ENCODE measurements at regions not wholly inside any gene's neighbourhood (a gene's known extent, or its start where the extent isn't known, plus 50 kb on each side); places are given as distances from the start of the nearest gene placed in this dataset.

- Histone ChIP-seq H3K4ac (ENCODE audit: low read depth, low read length) (no peak overlapping the region), H2AFZ (ENCODE audit: insufficient read depth, low read length, poor library complexity) (no peak overlapping the region), H3K36me3 (ENCODE audit: control insufficient read depth in 1 of 2, insufficient read depth in 2 of 2, low read length in 2 of 2) (no peaks in the 10 kb centered on the region), H3K79me2 (ENCODE audit: control insufficient read depth, insufficient read depth, low read length, poor library complexity) (no peaks in the 10 kb centered on the region), H2BK120ac (ENCODE audit: insufficient read depth, low read length, poor library complexity) (no peak overlapping the region), H4K12ac (ENCODE audit: low read depth, low read length) (no peak overlapping the region), H3K27ac (ENCODE audit: low read depth, low read length) (no peak overlapping the region), H3K14ac (ENCODE audit: low read length) (no peak overlapping the region), H2AK5ac (ENCODE audit: low read length) (no peak overlapping the region), H4K8ac (ENCODE audit: low read depth, low read length) (no peak overlapping the region), H3K79me1 (ENCODE audit: low read length) (no peaks in the 10 kb centered on the region), H3K18ac (ENCODE audit: low read length) (no peak overlapping the region), H3K4me3 (ENCODE audit: low read depth, low read length) (no peak overlapping the region), H3K23ac (ENCODE audit: low read length) (no peak overlapping the region), H3K9me3 (ENCODE audit: insufficient read depth, low read depth, low read length) (no peaks in the 10 kb centered on the region), H3K9ac (ENCODE audit: low read length) (no peak overlapping the region), H2BK12ac (ENCODE audit: low read length) (no peak overlapping the region), H2BK5ac (ENCODE audit: low read depth, low read length, poor library complexity) (no peak overlapping the region), H3K4me1 (ENCODE audit: control insufficient read depth in 1 of 2, insufficient read depth in 2 of 2, low read length in 2 of 2) (no peaks in the 10 kb centered on the region), H3K4me2 (ENCODE audit: low read length) (no peak overlapping the region), H3K27me3 (ENCODE audit: insufficient read depth, low read length) (no peaks in the 10 kb centered on the region), H4K91ac (ENCODE audit: low read depth, low read length) (no peak overlapping the region)
- no CpG with 5 or more reads among the region's 1 CpG for WGBS (ENCODE audit: extremely low coverage, insufficient coverage, insufficient read length)
- no peak for DNase-seq
These were observed 849.1 kb upstream of the CHAC2 start for GRCh38 chr2:52918551-52918950.

GRCh38 chr2:52916981-52917380, 850.6 kb upstream of the CHAC2 start:
- H3K4me2 ChIP-seq (ENCODE audit: low read length): no peak overlapping the region
- no peak overlapping the region for H3K9ac ChIP-seq (ENCODE audit: low read length)
- no peak overlapping the region for H2AK5ac ChIP-seq (ENCODE audit: low read length)
- WGBS (ENCODE audit: extremely low coverage, insufficient coverage, insufficient read length): no CpG with 5 or more reads among the region's 3 CpGs
- no peak overlapping the region for H3K4ac ChIP-seq (ENCODE audit: low read depth, low read length)
- no peak overlapping the region for H2BK5ac ChIP-seq (ENCODE audit: low read depth, low read length, poor library complexity)
- DNase-seq: no peak
- H3K23ac ChIP-seq (ENCODE audit: low read length): no peak overlapping the region
- H4K91ac ChIP-seq (ENCODE audit: low read depth, low read length): no peak overlapping the region
- H3K4me1 ChIP-seq (ENCODE audit: control insufficient read depth in 1 of 2, insufficient read depth in 2 of 2, low read length in 2 of 2): no peaks in the 10 kb centered on the region
- no peak overlapping the region for H2BK120ac ChIP-seq (ENCODE audit: insufficient read depth, low read length, poor library complexity)
- no peak overlapping the region for H3K27ac ChIP-seq (ENCODE audit: low read depth, low read length)
- H4K12ac ChIP-seq (ENCODE audit: low read depth, low read length): no peak overlapping the region
- no peaks in the 10 kb centered on the region for H3K79me2 ChIP-seq (ENCODE audit: control insufficient read depth, insufficient read depth, low read length, poor library complexity)
- H3K18ac ChIP-seq (ENCODE audit: low read length): no peak overlapping the region
- no peaks in the 10 kb centered on the region for H3K9me3 ChIP-seq (ENCODE audit: insufficient read depth, low read depth, low read length)
- no peak overlapping the region for H2AFZ ChIP-seq (ENCODE audit: insufficient read depth, low read length, poor library complexity)
- no peak overlapping the region for H2BK12ac ChIP-seq (ENCODE audit: low read length)
- H3K79me1 ChIP-seq (ENCODE audit: low read length): no peaks in the 10 kb centered on the region
- no peak overlapping the region for H3K14ac ChIP-seq (ENCODE audit: low read length)
- no peak overlapping the region for H4K8ac ChIP-seq (ENCODE audit: low read depth, low read length)
- no peaks in the 10 kb centered on the region for H3K27me3 ChIP-seq (ENCODE audit: insufficient read depth, low read length)
- no peaks in the 10 kb centered on the region for H3K36me3 ChIP-seq (ENCODE audit: control insufficient read depth in 1 of 2, insufficient read depth in 2 of 2, low read length in 2 of 2)
- no peak overlapping the region for H3K4me3 ChIP-seq (ENCODE audit: low read depth, low read length)

DNA sequence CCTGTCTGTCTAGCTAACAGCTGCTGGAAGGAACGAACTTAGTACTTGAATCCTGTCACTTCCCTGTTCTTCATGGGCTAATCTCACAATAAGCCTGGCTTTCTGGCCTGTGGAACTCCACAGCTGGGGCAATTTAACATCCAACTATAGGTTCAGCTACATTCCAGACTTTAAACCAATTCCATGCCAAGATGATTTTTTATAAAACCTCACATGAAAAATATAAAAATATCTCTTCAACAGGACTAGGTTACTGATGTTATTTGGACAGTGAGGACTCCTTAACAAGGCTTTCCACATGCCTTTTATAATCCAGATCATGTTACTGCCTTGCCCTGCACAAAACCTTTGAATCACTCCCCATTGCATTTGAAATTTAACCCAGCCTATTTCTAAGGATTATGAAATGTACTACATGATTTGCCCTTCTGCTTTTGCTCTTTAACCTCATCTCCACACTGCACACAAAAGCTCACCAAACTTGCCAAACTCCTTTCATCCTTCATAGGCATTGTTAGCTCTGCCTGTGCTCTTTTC, 863.2 kb upstream of the CHAC2 start:
- no peak for DNase-seq
- Histone ChIP-seq H2BK12ac (ENCODE audit: low read length) (no peak overlapping the region), H3K9me3 (ENCODE audit: insufficient read depth, low read depth, low read length) (no peaks in the 10 kb centered on the region), H2BK120ac (ENCODE audit: insufficient read depth, low read length, poor library complexity) (no peak overlapping the region), H4K12ac (ENCODE audit: low read depth, low read length) (no peak overlapping the region), H3K79me1 (ENCODE audit: low read length) (no peaks in the 10 kb centered on the region), H3K27ac (ENCODE audit: low read depth, low read length) (no peak overlapping the region), H3K4ac (ENCODE audit: low read depth, low read length) (no peak overlapping the region), H2AK5ac (ENCODE audit: low read length) (no peak overlapping the region), H3K4me2 (ENCODE audit: low read length) (no peak overlapping the region), H4K91ac (ENCODE audit: low read depth, low read length) (no peak overlapping the region), H3K36me3 (ENCODE audit: control insufficient read depth in 1 of 2, insufficient read depth in 2 of 2, low read length in 2 of 2) (no peaks in the 10 kb centered on the region), H3K27me3 (ENCODE audit: insufficient read depth, low read length) (no peaks in the 10 kb centered on the region), H3K79me2 (ENCODE audit: control insufficient read depth, insufficient read depth, low read length, poor library complexity) (no peaks in the 10 kb centered on the region), H3K4me3 (ENCODE audit: low read depth, low read length) (no peak overlapping the region), H2BK5ac (ENCODE audit: low read depth, low read length, poor library complexity) (no peak overlapping the region), H3K4me1 (ENCODE audit: control insufficient read depth in 1 of 2, insufficient read depth in 2 of 2, low read length in 2 of 2) (no peaks in the 10 kb centered on the region), H3K9ac (ENCODE audit: low read length) (no peak overlapping the region), H4K8ac (ENCODE audit: low read depth, low read length) (no peak overlapping the region), H3K23ac (ENCODE audit: low read length) (no peak overlapping the region), H3K14ac (ENCODE audit: low read length) (no peak overlapping the region), H2AFZ (ENCODE audit: insufficient read depth, low read length, poor library complexity) (no peak overlapping the region), H3K18ac (ENCODE audit: low read length) (no peak overlapping the region)
- no CpG with 5 or more reads among the region's 1 CpG for WGBS (ENCODE audit: extremely low coverage, insufficient coverage, insufficient read length)

GRCh38 chr2:52897511-52898044, 870.0 kb upstream of the CHAC2 start:
- WGBS (ENCODE audit: extremely low coverage, insufficient coverage, insufficient read length): no CpG with 5 or more reads among the region's 2 CpGs
- Histone ChIP-seq H3K27me3 (ENCODE audit: insufficient read depth, low read length) (no peaks in the 10 kb centered on the region), H3K27ac (ENCODE audit: low read depth, low read length) (no peak overlapping the region), H3K9ac (ENCODE audit: low read length) (no peak overlapping the region), H3K4me1 (ENCODE audit: control insufficient read depth in 1 of 2, insufficient read depth in 2 of 2, low read length in 2 of 2) (no peaks in the 10 kb centered on the region), H2BK12ac (ENCODE audit: low read length) (no peak overlapping the region), H3K79me1 (ENCODE audit: low read length) (no peaks in the 10 kb centered on the region), H2AK5ac (ENCODE audit: low read length) (no peak overlapping the region), H2BK5ac (ENCODE audit: low read depth, low read length, poor library complexity) (no peak overlapping the region), H3K4me3 (ENCODE audit: low read depth, low read length) (no peak overlapping the region), H3K4ac (ENCODE audit: low read depth, low read length) (no peak overlapping the region), H3K14ac (ENCODE audit: low read length) (no peak overlapping the region), H3K23ac (ENCODE audit: low read length) (no peak overlapping the region), H2BK120ac (ENCODE audit: insufficient read depth, low read length, poor library complexity) (no peak overlapping the region), H2AFZ (ENCODE audit: insufficient read depth, low read length, poor library complexity) (no peak overlapping the region), H3K36me3 (ENCODE audit: control insufficient read depth in 1 of 2, insufficient read depth in 2 of 2, low read length in 2 of 2) (no peaks in the 10 kb centered on the region), H3K79me2 (ENCODE audit: control insufficient read depth, insufficient read depth, low read length, poor library complexity) (no peaks in the 10 kb centered on the region), H3K4me2 (ENCODE audit: low read length) (no peak overlapping the region), H4K12ac (ENCODE audit: low read depth, low read length) (no peak overlapping the region), H3K18ac (ENCODE audit: low read length) (no peak overlapping the region), H4K8ac (ENCODE audit: low read depth, low read length) (no peak overlapping the region), H3K9me3 (ENCODE audit: insufficient read depth, low read depth, low read length) (peaks cover 6% of the 10 kb centered on the region), H4K91ac (ENCODE audit: low read depth, low read length) (no peak overlapping the region)
- DNase-seq: no peak

All from trophoblast cell (in vitro differentiated cells and primary cell).